ENCODE measurements at regions not wholly inside any gene's neighbourhood (a gene's known extent, or its start where the extent isn't known, plus 50 kb on each side); places are given as distances from the start of the nearest gene placed in this dataset.
"Not testable (repeated sequence)": the region's sequence is repeated elsewhere in the genome, so short reads cannot be mapped to it uniquely, and the experiment has no call there.

DNA sequence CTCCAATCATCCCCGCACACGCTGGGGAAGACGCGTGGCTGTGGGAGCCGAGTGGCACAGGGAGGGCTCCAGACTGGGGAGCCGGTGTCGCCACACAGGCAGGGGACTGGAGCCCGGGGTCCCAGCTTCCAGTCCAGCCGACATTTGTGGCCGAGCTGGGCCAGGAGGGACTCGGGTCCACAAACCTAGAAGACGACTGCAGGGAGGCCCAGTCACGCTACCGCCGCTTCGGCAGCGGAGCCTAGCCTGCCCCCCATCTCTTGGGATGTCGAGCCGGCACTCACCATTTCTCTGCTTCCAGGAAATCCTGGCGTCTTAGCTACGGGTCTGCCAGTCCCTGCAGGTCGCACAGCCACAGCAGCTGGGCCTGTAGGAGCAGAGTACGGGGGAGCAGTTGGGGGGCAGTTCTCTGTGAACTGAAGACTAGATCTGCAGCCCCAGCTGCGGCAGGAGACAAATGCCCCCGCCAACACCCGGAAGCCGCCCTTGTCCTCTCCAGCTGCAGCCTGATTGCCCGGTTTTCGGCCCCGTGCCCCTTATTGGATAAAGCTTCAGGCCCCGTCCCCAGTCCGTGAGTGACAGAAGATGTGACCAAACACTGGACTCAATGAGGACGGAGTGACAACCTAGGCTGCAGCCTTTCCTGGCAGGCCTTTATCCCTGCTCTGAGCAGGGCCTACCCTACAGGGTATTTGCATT, 270.7 kb downstream of the ZNF33B start:
- no peak for DNase-seq (ENCODE audit: low read depth)

DNA sequence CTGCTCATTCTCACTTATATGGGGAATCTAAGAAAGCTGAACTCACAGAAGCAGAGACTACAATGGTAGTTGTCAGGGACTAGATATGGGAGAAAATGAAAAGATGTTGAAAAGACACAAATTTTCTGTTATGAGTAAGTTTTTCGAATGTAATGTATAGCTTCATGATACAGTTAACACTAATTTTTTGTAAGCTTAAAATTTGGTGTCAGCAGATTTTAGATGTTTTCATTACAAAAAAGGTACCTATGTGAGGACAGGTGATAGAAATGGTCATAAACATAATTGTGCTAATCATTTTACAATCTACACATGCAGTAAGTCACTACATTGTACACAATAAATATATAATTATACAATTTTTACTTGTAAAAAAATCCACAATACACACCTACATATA, 286.6 kb downstream of the ZNF33B start:
- no peak for DNase-seq (ENCODE audit: low read depth)

- DNase-seq (ENCODE audit: low read depth): not testable (repeated sequence)
Measured at GRCh38 chr10:42336593-42337337, 301.6 kb downstream of the ZNF33B start.

GRCh38 chr10:42335653-42336296, 302.6 kb downstream of the ZNF33B start:
- DNase-seq (ENCODE audit: low read depth): not testable (repeated sequence)

DNA sequence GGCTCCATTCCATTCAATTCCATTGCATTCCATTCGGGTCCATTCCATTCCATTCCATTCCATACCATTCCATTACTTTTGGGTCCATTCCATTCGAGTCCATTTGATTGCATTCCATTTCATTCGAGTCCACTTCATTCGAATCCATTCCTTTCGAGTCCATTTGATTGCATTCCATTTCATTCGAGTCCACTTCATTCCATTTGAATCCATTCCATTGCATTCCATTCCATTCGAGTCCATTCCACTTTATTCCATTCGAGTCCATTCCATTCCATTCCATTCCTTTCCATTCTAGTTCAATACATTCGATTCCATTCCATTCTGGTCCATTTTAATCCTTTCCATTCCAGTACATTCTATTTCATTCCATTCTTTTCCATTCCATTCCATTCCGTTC, 334.0 kb downstream of the ZNF33B start:
- no peak for DNase-seq (ENCODE audit: low read depth)

GRCh38 chr10:42281896-42282295, 356.5 kb downstream of the ZNF33B start:
- DNase-seq (ENCODE audit: low read depth): not testable (repeated sequence)

GRCh38 chr10:42269788-42270187, 368.6 kb downstream of the ZNF33B start:
- DNase-seq (ENCODE audit: low read depth): not testable (repeated sequence)

DNA sequence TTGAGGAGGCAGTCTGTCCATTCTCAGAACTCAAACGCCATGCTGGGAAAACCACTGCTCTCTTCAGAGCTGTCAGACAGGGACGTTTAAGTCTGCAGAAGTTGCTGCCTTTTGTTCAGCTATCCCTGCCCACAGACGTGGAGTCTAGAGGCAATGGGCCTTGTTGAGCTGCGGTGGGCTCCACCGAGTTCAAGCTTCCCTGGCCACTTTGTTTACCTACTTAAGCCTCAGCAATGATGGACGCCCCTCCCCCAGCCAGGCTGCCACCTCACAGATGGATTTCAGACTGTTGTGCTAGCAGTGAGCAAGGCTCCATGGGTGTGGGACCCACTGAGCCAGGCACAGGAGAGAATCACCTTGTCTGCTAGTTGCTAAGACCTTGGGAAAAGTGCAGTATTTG, 375.1 kb downstream of the ZNF33B start:
- DNase-seq (ENCODE audit: low read depth): not testable (repeated sequence)

- not testable (repeated sequence) for DNase-seq (ENCODE audit: low read depth)
Measured at GRCh38 chr10:42243002-42243401, 395.4 kb downstream of the ZNF33B start.

DNA sequence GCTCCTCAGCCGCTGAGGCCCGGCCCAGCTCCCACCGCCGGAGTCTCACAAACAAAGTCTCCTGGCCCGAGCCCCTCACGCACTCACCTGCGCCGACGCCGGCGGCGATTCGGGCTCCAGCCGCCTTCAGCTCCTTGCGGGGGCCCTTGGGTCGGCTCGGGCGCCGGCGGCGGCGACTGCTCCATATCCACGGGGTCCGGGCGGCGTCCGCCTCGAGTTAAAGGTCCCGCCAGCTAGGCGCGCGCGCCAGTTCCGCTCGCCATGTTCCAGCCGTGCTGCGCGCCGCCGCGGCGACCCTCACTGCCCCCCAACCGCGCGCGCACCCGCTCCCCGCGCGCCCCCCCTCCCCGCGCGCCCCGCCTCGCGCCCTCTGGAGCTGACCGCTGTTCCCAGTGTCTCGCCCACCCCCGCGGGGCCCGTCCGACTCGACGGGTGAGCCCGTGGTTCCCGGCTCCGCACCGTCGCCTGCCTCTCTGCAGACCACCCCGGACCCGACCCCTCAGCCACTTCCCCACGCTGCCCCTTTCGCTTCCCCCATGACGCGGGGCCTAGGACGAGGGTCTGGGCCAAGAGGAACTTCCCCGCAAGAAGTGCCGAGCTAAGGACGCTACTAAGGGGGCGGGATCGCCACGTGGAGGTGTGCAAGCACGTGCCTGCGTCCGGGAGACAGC, 396.1 kb downstream of the ZNF33B start:
- no peak for DNase-seq (ENCODE audit: low read depth)

DNA sequence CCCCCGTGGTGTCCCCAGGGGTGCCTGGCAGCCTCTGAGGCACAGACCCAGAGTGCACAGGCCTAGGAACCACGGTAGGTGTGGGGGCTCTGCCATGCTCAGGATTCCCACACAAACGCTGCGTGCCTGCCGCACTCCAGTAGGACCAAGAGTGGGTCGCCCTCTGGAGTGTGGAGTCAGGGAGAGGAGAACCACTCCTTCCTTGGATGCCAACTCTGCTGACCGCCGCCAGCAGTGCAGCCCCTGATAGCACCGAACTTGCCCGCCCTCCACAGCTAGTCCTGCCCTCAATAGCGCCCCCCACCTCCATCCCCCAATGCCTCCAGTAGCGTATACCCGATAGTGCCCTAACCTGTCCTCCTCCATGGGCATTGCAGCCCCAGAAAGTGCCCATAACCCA, 402.0 kb downstream of the ZNF33B start:
- DNase-seq (ENCODE audit: low read depth): not testable (repeated sequence)

- not testable (repeated sequence) for DNase-seq (ENCODE audit: low read depth)
Measured at GRCh38 chr10:42235736-42236135, 402.6 kb downstream of the ZNF33B start.

- not testable (repeated sequence) for DNase-seq (ENCODE audit: low read depth)
Measured at GRCh38 chr10:42235241-42235640, 403.1 kb downstream of the ZNF33B start.

- not testable (repeated sequence) for DNase-seq (ENCODE audit: low read depth)
Measured at GRCh38 chr10:42234506-42234905, 403.9 kb downstream of the ZNF33B start.

- not testable (repeated sequence) for DNase-seq (ENCODE audit: low read depth)
Measured at GRCh38 chr10:42233461-42234206, 404.7 kb downstream of the ZNF33B start.

- not testable (repeated sequence) for DNase-seq (ENCODE audit: low read depth)
Measured at GRCh38 chr10:42232955-42233354, 405.4 kb downstream of the ZNF33B start.

GRCh38 chr10:42230812-42231211, 407.6 kb downstream of the ZNF33B start:
- DNase-seq (ENCODE audit: low read depth): not testable (repeated sequence)

DNA sequence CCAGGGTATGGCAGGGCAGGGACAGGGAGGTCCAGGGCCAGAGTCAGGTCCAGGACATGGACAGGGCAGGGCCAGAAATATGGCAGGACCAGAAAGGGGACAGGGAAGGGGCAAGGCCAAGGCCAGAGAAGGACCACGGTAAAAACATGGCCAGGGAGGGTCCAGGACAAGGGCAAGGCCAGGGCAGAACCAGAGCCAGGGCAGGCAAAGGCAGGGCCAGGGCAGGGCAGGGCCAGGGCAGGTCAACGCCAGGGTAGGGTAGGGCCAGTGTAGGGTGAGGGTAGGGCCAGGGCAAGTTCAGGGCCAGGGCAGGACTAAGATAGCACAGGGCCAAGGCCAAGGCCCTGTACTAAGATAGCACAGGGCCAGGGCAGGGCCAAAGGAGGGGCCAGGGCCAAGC, 408.3 kb downstream of the ZNF33B start:
- not testable (repeated sequence) for DNase-seq (ENCODE audit: low read depth)

GRCh38 chr10:42227859-42228258, 410.5 kb downstream of the ZNF33B start:
- not testable (repeated sequence) for DNase-seq (ENCODE audit: low read depth)

GRCh38 chr10:42193588-42193987, 444.8 kb downstream of the ZNF33B start:
- DNase-seq (ENCODE audit: low read depth): not testable (repeated sequence)

DNA sequence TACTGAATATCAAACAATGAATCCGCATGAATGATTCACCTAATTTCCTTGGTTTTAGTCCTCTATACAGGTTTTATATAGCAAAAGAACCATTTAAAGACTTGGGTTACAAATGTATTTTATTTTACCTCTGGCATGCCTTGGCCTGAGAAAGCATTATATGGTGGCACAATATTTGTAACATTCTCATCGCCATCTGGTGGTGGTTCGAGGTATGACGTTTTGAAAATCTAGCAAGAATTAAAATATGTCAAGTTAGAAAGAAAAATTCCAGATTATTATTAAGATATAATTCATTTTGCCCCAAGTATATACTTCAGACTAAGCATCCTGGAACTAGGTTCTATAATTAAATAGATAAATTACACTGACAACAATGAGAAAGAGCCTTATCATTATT, 445.9 kb downstream of the ZNF33B start:
- peak; percentile 12 for DNase-seq (ENCODE audit: low read depth)
